Activated T-helper 2 cell treated with anti-CD3 and anti-CD28 coated beads, Interferon-gamma antibody, Interleukin-2, Interleukin-4, amounts not matched to agents 10 μg/mL and 5 μg/mL and 100 μg/mL, durations not matched to agents 14 hours and 24 hours and 36 hours (primary cell): ENCODE measurements at regions not wholly inside any gene's neighbourhood (a gene's known extent, or its start where the extent isn't known, plus 50 kb on each side); places are given as distances from the start of the nearest gene placed in this dataset.

ENCODE experiments used
- DNase-seq: peaks from one replicate; pipeline ENCODE4 v3.0.0; 2021; ENCODE audit warnings: low spot score
- H3K27ac Mint-ChIP-seq: one replicate; pipeline ENCODE4 v1.8.0; 2021; ENCODE audit warnings: mixed read lengths
- H3K27me3 Mint-ChIP-seq: one replicate; pipeline ENCODE4 v1.8.0; 2021; ENCODE audit warnings: low read depth, mixed read lengths
- H3K36me3 Mint-ChIP-seq: one replicate; pipeline ENCODE4 v1.8.0; 2021; ENCODE audit warnings: low read depth, mixed read lengths
- H3K4me1 Mint-ChIP-seq: one replicate; pipeline ENCODE4 v1.8.0; 2021; ENCODE audit warnings: low read depth, mixed read lengths
- H3K4me3 Mint-ChIP-seq: one replicate; pipeline ENCODE4 v1.8.0; 2021; ENCODE audit warnings: low read depth, mild to moderate bottlenecking, moderate library complexity, mixed read lengths
- H3K9me3 Mint-ChIP-seq: one replicate; pipeline ENCODE4 v1.8.0; 2021; ENCODE audit warnings: mixed read lengths
- intact Hi-C: fragments of 100-400 bp; cut with micrococcal nuclease; formaldehyde crosslinking; loops from one replicate; pipeline ENCODE4 v1.15.1; 2023

DNA sequence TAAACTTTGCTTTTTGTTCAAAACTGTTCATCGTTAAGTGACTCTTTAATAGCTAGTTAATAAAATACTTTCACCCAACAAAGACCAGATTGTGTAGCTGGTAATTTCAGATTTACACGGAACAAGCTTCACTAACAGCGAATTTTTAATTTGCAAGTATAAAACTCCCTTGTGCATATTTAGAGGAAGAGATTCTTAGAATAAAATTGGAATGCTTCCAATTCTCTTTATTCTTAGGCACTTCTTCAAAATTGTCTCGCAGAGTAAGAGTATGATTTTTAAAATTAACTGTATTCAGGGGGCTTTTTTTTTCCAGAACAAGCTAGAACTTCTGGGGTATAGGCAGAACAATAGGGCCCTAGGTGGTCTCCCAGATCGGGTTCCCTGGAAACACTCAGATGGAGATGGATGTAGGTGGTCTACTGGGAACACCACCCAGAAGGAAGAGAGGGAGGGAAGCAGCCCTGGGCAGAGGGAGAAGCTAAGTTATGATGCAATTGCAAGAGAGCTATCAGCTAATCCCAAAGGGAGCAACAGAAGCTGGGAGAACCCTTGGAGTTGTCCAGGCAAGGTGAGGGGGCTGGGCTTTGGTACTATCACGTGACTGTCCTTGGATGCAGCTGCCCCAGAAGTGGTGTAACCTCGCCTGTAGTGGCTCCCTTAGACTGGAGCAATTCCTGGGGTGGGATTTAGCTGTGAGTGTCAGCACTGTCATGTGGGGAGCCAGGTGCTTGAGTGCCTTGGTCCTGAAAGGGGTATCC, 151.7 kb upstream of the ASB18 start:
- peaks cover 4% of the 10 kb centered on the region for H3K9me3 Mint-ChIP-seq
- H3K27me3 Mint-ChIP-seq = no peaks in the 10 kb centered on the region

DNA sequence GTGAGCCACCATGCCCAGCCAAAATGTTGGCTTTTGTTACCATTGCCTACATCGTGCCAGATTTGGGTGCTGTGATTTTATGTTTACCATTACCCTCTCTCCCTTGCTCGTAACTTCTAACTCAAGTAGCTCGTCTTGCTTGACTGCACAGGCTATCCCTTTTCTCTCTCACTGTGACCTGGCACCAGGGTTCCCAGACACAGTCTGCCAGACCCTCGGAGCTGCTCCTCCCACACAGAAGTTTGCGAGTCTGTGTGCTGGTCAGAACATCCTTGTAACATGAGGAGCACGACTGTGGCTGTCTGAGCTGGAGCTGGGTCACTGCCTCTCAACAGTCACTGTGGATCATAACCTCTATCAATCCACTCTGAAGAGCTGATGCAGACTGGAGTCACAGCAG, 152.5 kb upstream of the ACKR3 start:
- H3K27me3 Mint-ChIP-seq = no peaks in the 10 kb centered on the region
- no peaks in the 10 kb centered on the region for H3K4me1 Mint-ChIP-seq
- no peaks in the 10 kb centered on the region for H3K36me3 Mint-ChIP-seq
- peaks cover 4% of the 10 kb centered on the region for H3K9me3 Mint-ChIP-seq
- H3K4me3 Mint-ChIP-seq = no peak overlapping the region
- no peak overlapping the region for H3K27ac Mint-ChIP-seq
- DNase-seq = no peak
- intact Hi-C loops = no loop called here

More for the DNA sequence above, 151.7 kb upstream of the ASB18 start:
- Mint-ChIP-seq H3K36me3 (no peaks in the 10 kb centered on the region), H3K4me1 (no peaks in the 10 kb centered on the region), H3K4me3 (no peak overlapping the region), H3K27ac (no peak overlapping the region)
- DNase-seq = no peak
- intact Hi-C loops = no loop called here

DNA sequence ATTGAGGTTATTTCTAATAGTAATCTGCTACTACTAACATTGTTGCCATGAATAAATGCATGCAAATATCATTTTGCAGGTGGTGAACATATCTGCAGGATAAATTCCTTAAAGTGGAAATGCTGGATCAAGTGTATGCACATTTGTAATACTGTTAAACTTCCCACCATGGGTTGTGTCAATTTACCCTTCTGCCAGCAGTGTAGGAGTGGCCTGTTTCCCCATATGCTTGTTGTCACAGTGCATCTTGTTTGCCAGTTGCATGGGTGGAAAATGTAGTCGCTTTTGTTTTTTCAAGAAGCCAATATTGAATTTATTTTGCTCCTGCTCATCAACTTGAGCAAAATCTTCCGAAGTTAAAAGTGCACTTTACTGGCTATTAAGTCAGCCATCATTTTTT, 139.0 kb upstream of the ACKR3 start:
- DNase-seq = no peak
- Mint-ChIP-seq H3K27me3 (peaks cover 3% of the 10 kb centered on the region), H3K4me1 (no peaks in the 10 kb centered on the region), H3K27ac (no peak overlapping the region), H3K9me3 (no peaks in the 10 kb centered on the region), H3K36me3 (no peaks in the 10 kb centered on the region), H3K4me3 (no peak overlapping the region)
- intact Hi-C loops = no loop called here

DNA sequence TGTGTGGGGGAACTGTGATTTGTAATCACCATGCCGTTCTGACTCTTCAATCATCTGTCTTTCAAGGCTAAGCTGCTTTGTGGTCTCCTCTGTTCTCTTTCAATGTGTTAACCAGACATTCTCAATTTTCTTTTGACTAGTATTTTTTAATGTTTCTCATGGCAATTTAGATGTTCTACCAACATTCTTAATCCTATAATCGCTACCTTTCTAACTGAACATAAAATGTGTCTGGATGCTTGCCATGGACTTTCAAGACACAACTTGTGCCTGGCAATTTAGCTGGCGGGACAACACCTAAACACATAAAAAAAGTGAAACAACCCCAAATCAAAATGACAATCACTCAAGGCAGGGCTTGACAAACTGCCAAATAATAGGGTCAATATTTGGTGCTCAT, 135.0 kb upstream of the ACKR3 start:
- Mint-ChIP-seq H3K27me3 (peaks cover 1% of the 10 kb centered on the region), H3K9me3 (no peaks in the 10 kb centered on the region), H3K4me3 (no peak overlapping the region), H3K27ac (no peak overlapping the region), H3K36me3 (no peaks in the 10 kb centered on the region), H3K4me1 (no peaks in the 10 kb centered on the region)
- intact Hi-C loops = no loop called here
- DNase-seq = no peak

DNA sequence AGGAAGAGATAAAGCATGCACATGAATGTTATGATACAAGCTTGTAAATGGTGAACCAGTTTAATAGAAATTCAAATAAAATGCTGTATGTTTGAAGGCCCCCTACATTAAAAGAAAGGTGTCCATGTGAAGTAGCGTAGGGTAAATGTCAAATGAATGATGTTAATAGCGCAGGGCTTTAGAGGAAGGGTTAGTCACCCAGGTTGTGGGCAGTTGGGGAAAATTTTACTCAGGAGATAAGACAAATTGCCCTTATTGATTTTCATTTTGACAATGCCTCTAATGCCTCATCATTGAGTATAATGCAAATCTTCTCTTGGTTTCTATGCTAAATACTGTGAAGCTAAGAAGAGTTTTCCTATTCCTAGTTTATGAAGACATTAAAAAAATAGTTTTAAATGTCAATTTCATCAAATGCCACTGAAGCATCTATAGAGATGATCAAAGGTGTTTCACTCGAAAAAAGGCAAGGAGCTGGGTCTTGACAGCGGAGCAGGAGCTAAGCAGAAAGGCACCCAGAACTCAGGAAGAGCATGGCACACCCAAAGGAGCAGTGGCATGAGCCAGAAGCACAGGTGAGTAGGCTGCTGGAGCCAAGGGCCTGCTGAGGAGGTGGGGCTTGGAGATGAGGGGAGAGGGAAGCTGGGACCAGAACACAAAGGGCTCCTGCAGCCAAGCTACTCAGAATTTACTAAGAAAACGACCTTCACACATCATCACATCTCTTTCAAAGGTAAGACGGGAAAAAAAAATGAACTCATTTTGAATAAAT, 129.3 kb upstream of the ACKR3 start:
- Mint-ChIP-seq H3K9me3 (no peaks in the 10 kb centered on the region), H3K36me3 (no peaks in the 10 kb centered on the region), H3K27ac (no peak overlapping the region), H3K27me3 (peaks cover 4% of the 10 kb centered on the region), H3K4me3 (no peak overlapping the region), H3K4me1 (no peaks in the 10 kb centered on the region)
- intact Hi-C loops = no loop called here
- no peak for DNase-seq

DNA sequence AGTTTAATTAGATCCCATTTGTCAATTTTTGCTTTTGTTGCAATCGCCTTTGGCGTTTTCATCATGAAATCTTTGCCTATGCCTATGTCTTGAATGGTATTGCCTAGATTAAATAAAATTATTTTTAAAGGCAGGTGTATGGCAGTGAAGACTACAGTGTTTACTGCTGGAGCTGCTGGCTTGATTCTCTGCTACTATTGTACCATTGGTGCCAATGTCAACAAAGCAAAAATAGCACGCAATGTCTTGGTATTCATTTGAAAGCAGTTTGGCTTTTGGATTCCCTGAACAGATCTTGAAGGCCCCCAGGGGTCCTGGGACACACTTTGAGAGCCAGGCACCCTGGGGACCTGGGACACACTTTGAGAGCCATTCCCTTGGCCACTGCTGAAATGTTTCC, 125.4 kb upstream of the ACKR3 start:
- Mint-ChIP-seq H3K27ac (no peak overlapping the region), H3K36me3 (no peaks in the 10 kb centered on the region), H3K27me3 (peaks cover 4% of the 10 kb centered on the region), H3K4me1 (no peaks in the 10 kb centered on the region), H3K9me3 (no peaks in the 10 kb centered on the region), H3K4me3 (no peak overlapping the region)
- DNase-seq = no peak
- intact Hi-C loops = no loop called here

DNA sequence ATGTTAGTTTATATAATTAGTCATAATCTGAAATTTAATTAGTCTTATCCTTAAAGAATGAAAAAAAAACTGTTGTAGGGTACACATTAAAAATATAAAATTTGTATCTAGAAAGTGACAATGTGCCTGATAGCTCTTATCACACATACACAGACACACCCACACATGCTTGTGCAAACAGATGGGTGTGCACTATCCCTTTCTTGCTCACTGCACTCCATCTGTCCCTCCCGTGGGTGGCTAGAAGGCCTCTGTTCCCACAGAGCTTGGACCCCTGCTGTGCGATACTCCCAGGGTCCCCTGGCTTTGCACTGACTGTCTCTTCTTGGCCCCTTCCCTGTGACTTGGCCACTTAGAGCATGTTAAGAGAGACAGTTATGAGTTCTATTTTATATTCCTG, 123.9 kb upstream of the ACKR3 start:
- Mint-ChIP-seq H3K4me1 (no peaks in the 10 kb centered on the region), H3K27ac (no peak overlapping the region), H3K4me3 (no peak overlapping the region), H3K27me3 (no peaks in the 10 kb centered on the region), H3K36me3 (no peaks in the 10 kb centered on the region), H3K9me3 (no peaks in the 10 kb centered on the region)
- no peak for DNase-seq
- intact Hi-C loops = no loop called here

DNA sequence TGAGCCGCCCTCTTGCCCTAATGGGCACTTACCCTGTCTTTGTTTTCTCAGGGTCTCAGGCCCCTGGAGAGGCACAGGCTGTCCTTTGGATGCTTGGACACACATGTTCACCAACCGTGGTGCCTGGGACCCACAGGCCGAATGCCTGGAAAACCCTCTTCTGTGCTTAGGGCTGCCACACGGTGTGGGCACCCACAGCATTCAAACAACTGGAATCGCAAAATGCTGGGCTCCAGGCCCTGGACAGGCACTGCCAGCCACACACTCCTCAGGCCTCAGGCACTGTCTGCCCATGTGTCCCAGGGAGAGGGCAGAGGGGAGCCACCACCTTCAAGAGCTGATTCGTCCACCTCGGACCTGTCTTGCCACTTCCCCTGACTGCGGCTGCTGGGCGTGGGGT, 123.1 kb upstream of the ACKR3 start:
- Mint-ChIP-seq H3K9me3 (no peaks in the 10 kb centered on the region), H3K36me3 (no peaks in the 10 kb centered on the region), H3K4me1 (no peaks in the 10 kb centered on the region), H3K4me3 (no peak overlapping the region), H3K27ac (no peak overlapping the region), H3K27me3 (no peaks in the 10 kb centered on the region)
- no peak for DNase-seq
- intact Hi-C loops = no loop called here

DNA sequence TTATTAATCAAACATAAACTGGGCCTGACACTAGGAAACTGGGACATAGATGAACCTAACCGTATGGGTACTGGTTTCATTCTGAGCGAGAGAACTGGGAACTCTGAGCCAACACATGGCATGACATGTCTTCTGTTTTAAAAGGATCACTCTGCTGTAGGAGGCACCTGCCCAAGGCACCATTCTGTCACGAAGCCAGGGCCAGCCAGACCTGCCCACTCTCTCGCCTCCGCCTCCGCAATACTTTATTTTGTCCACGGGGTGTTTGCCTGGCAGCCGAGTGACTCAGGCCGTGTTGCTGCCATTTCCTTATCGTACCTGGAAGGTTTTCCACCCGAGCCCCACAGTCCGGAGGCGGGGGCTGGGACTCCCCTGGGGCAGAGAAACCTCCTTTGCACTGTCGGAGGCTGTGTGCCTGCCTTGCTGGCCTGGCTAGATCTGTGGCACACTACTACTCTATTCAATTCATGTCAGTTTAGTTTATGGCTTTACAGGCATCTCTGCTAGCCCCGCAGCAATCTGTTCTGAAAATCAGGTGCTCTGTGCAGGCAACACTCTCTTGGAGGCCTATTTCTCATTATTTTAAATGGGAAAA, 120.4 kb upstream of the ACKR3 start:
- intact Hi-C loops = no loop called here
- Mint-ChIP-seq H3K4me3 (no peak overlapping the region), H3K9me3 (no peaks in the 10 kb centered on the region), H3K27me3 (peaks cover 2% of the 10 kb centered on the region), H3K27ac (no peak overlapping the region), H3K4me1 (no peaks in the 10 kb centered on the region), H3K36me3 (no peaks in the 10 kb centered on the region)
- DNase-seq = no peak

DNA sequence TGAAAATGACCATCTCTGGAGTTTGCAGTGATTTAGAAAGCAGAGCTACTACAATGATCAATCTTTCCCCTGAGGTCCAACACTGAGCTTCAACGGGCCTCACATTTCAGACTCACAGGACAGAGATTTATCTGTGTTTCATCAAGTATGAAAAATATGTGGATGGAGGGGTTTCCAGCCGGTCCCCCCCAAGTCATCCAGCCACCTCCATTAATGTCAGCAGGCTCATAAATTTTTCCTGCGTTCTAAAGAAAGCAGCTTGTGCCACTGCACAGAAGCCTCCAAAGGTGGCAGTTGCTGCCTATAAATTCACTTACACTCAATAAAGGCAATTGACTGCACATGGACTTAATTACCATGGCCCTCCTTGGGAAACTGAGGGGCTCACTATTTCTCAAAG, 117.4 kb upstream of the ACKR3 start:
- Mint-ChIP-seq H3K4me3 (no peak overlapping the region), H3K36me3 (no peaks in the 10 kb centered on the region), H3K9me3 (no peaks in the 10 kb centered on the region), H3K4me1 (no peaks in the 10 kb centered on the region), H3K27me3 (peaks cover 2% of the 10 kb centered on the region), H3K27ac (no peak overlapping the region)
- intact Hi-C loops = no loop called here
- no peak for DNase-seq

DNA sequence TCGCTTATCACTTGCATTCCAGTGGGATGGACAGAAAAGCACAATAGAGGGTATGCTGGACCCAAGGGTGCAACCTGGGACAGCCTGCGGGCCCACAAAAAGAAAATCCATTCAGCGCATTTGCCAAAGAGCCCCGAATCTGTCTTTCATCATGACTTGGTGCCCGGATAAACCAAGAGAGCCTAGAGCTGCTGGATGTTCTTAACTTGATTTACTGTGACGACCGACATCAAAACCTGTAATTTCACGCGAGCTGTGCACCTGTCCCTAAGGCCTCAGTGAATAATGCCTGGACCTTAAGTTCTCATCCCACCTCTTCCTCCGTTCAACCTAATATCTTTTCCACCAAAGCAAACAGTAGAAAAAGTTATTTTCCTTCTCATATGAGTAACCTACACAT, 115.5 kb upstream of the ACKR3 start:
- Mint-ChIP-seq H3K27ac (no peak overlapping the region), H3K27me3 (peaks cover 2% of the 10 kb centered on the region), H3K9me3 (no peaks in the 10 kb centered on the region), H3K36me3 (no peaks in the 10 kb centered on the region), H3K4me1 (no peaks in the 10 kb centered on the region), H3K4me3 (no peak overlapping the region)
- no peak for DNase-seq
- intact Hi-C loops = no loop called here

DNA sequence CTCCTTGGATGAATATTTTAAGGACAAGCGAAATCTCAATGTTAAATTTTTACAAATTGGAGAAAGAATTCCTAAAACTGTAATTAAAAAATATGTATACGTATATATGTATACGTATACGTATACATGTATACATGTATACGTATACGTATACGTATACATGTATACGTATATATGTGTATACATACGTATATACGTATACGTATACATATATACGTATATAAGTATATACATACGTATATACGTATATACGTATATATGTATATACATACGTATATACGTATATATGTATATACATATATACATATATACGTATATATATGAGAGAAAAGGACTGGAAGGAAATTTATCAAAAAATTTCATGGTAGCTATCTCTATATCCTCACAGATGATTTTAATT, 110.2 kb upstream of the ACKR3 start:
- DNase-seq = no peak
- intact Hi-C loops = no loop called here
- no peaks in the 10 kb centered on the region for H3K9me3 Mint-ChIP-seq
- H3K27me3 Mint-ChIP-seq = no peaks in the 10 kb centered on the region
- no peaks in the 10 kb centered on the region for H3K4me1 Mint-ChIP-seq
- H3K36me3 Mint-ChIP-seq = no peaks in the 10 kb centered on the region
- no peak overlapping the region for H3K27ac Mint-ChIP-seq
- H3K4me3 Mint-ChIP-seq = no peak overlapping the region

DNA sequence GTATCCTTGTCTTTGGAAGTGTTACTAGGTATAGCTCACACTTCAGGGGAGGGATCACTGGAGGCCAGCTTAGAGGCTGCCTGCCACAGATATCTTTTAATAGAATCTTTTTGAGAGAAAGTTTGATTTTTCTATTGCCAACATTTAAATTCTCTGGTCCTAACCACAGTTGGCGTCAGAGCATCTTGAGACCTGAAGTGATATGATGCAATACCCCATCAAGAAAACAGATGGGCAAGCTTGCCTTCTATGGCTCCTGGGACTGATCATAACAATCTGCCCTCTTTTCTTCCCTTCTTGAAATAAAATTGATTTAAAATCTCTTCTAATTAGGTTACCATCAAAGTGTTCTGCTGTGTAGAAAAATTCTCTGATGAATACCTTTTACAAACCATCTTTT, 105.5 kb upstream of the ACKR3 start:
- H3K36me3 Mint-ChIP-seq = no peaks in the 10 kb centered on the region
- H3K27ac Mint-ChIP-seq = no peak overlapping the region
- H3K9me3 Mint-ChIP-seq = peaks cover 14% of the 10 kb centered on the region
- intact Hi-C loops = no loop called here
- H3K27me3 Mint-ChIP-seq = peaks cover 2% of the 10 kb centered on the region
- H3K4me1 Mint-ChIP-seq = no peaks in the 10 kb centered on the region
- DNase-seq = no peak
- H3K4me3 Mint-ChIP-seq = no peak overlapping the region
